ENCODE measurements at regions not wholly inside any gene's neighbourhood (a gene's known extent, or its start where the extent isn't known, plus 50 kb on each side); places are given as distances from the start of the nearest gene placed in this dataset.
"Not testable (repeated sequence)": the region's sequence is repeated elsewhere in the genome, so short reads cannot be mapped to it uniquely, and the experiment has no call there.

DNA sequence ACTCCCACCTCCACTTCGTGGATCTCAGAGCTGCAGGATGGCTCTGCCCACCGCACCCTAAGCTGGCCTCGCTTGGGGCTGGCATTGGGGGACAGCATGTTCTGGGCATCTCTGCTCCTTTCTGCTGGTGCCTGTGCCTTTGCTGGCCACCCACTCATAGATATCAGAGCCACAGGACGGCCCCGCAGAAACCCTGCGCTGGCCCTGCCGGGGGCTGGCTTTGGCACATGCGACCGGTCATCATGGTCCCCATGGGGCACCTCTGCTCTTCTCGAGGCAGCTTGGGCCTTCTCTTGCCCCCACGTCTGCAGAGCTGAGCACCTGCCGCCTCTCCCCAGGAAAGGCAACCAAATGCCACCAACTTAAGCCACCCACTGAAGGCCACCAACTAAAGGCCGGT is 895.7 kb upstream of the DEFB115 start:
- TF ChIP-seq, protein P1, sequence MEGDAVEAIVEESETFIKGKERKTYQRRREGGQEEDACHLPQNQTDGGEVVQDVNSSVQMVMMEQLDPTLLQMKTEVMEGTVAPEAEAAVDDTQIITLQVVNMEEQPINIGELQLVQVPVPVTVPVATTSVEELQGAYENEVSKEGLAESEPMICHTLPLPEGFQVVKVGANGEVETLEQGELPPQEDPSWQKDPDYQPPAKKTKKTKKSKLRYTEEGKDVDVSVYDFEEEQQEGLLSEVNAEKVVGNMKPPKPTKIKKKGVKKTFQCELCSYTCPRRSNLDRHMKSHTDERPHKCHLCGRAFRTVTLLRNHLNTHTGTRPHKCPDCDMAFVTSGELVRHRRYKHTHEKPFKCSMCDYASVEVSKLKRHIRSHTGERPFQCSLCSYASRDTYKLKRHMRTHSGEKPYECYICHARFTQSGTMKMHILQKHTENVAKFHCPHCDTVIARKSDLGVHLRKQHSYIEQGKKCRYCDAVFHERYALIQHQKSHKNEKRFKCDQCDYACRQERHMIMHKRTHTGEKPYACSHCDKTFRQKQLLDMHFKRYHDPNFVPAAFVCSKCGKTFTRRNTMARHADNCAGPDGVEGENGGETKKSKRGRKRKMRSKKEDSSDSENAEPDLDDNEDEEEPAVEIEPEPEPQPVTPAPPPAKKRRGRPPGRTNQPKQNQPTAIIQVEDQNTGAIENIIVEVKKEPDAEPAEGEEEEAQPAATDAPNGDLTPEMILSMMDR (IDR thresholded peaks at IDR 0.05): not testable (repeated sequence)
- not testable (repeated sequence) for TF ChIP-seq POLR2A (IDR thresholded peaks at IDR 0.05)
